ENCODE measurements at regions not wholly inside any gene's neighbourhood (a gene's known extent, or its start where the extent isn't known, plus 50 kb on each side); places are given as distances from the start of the nearest gene placed in this dataset.

DNA sequence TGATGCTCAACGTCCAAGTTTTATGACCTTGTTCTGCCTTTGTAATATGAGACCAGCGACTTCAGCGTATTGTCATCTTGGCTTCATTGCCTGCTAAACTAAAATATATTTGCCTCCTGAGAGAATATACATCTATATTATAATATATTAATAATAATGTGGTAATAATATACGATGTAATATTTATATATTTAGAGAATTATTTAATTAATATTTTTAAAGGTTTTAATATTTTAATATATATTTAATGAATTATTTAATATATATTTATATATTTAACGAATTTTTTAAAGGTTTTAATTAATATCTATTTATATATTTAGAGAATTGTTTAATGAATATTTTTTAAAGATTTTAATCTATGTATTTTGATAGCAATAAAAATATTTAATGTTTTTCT is 700.7 kb downstream of the TAF11L14 start:
- H4K20me1 ChIP-seq (ENCODE audit: control insufficient read depth, extremely low read depth, insufficient read depth, low read length): no peaks in the 10 kb centered on the region
- H3K4me1 ChIP-seq (ENCODE audit: control insufficient read depth, extremely low read depth, insufficient read depth, low read length): no peaks in the 10 kb centered on the region
- no peaks in the 10 kb centered on the region for H3K27me3 ChIP-seq (ENCODE audit: control insufficient read depth, extremely low read depth, insufficient read depth, low read length)
- H3K4me2 ChIP-seq (ENCODE audit: control insufficient read depth, extremely low read depth, insufficient read depth, low read depth, low read length): no peak overlapping the region
- no peak overlapping the region for H2AFZ ChIP-seq (ENCODE audit: control insufficient read depth, low read length)
- DNase-seq (ENCODE audit: low read depth, low spot score) (no peak), FAIRE-seq (no peak)
- no peak overlapping the region for H3K27ac ChIP-seq (ENCODE audit: control insufficient read depth, insufficient read depth, low read length)
- no peaks in the 10 kb centered on the region for H3K9me1 ChIP-seq (ENCODE audit: control insufficient read depth, extremely low read depth, insufficient read depth, low read length)
- no peak overlapping the region for H3K4me3 ChIP-seq (ENCODE audit: control insufficient read depth in 2 of 3, extremely low read depth in 1 of 3, insufficient read depth in 2 of 3, low read depth in 1 of 3, low read length in 3 of 3)
- H3K9me3 ChIP-seq (ENCODE audit: control insufficient read depth, low read depth, low read length): no peaks in the 10 kb centered on the region
- H3K9ac ChIP-seq (ENCODE audit: control insufficient read depth, extremely low read depth, insufficient read depth, low read length): no peak overlapping the region
- no peaks in the 10 kb centered on the region for H3K36me3 ChIP-seq (ENCODE audit: control insufficient read depth in 2 of 2, extremely low read depth in 1 of 2, insufficient read depth in 2 of 2, low read length in 2 of 2)
- dilution Hi-C loops (cut with MboI; ENCODE audit: extremely low pct_ligation_motif_present, low sequenced_read_pairs): no loop called here
- TF ChIP-seq EZH2 (IDR thresholded peaks at IDR 0.05; ENCODE audit: low read length): no peak
- TF ChIP-seq, protein P1, sequence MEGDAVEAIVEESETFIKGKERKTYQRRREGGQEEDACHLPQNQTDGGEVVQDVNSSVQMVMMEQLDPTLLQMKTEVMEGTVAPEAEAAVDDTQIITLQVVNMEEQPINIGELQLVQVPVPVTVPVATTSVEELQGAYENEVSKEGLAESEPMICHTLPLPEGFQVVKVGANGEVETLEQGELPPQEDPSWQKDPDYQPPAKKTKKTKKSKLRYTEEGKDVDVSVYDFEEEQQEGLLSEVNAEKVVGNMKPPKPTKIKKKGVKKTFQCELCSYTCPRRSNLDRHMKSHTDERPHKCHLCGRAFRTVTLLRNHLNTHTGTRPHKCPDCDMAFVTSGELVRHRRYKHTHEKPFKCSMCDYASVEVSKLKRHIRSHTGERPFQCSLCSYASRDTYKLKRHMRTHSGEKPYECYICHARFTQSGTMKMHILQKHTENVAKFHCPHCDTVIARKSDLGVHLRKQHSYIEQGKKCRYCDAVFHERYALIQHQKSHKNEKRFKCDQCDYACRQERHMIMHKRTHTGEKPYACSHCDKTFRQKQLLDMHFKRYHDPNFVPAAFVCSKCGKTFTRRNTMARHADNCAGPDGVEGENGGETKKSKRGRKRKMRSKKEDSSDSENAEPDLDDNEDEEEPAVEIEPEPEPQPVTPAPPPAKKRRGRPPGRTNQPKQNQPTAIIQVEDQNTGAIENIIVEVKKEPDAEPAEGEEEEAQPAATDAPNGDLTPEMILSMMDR (optimal IDR thresholded peaks at IDR 0.05 in 1 of 3, IDR thresholded peaks at IDR 0.05 in 1 of 3, conservative IDR thresholded peaks at IDR 0.05 in 1 of 3; ENCODE audit: extremely low read depth in 1 of 3, insufficient read depth in 2 of 3, low read length in 3 of 3): no peak
- H3K79me2 ChIP-seq (ENCODE audit: control insufficient read depth, insufficient read depth, low read length): no peaks in the 10 kb centered on the region

- FAIRE-seq: no peak
- dilution Hi-C loops (cut with MboI; ENCODE audit: extremely low pct_ligation_motif_present, low sequenced_read_pairs): no loop called here
- DNase-seq (ENCODE audit: low read depth, low spot score): no peak
- H3K27ac ChIP-seq (ENCODE audit: control insufficient read depth, insufficient read depth, low read length): no peak overlapping the region
- H2AFZ ChIP-seq (ENCODE audit: control insufficient read depth, low read length): no peak overlapping the region
- H3K27me3 ChIP-seq (ENCODE audit: control insufficient read depth, extremely low read depth, insufficient read depth, low read length): no peaks in the 10 kb centered on the region
- TF ChIP-seq, protein P1 (optimal IDR thresholded peaks at IDR 0.05 in 1 of 3, IDR thresholded peaks at IDR 0.05 in 1 of 3, conservative IDR thresholded peaks at IDR 0.05 in 1 of 3; ENCODE audit: extremely low read depth in 1 of 3, insufficient read depth in 2 of 3, low read length in 3 of 3): no peak
- TF ChIP-seq EZH2 (IDR thresholded peaks at IDR 0.05; ENCODE audit: low read length): no peak
- H3K9me1 ChIP-seq (ENCODE audit: control insufficient read depth, extremely low read depth, insufficient read depth, low read length): no peaks in the 10 kb centered on the region
- no peaks in the 10 kb centered on the region for H3K36me3 ChIP-seq (ENCODE audit: control insufficient read depth in 2 of 2, extremely low read depth in 1 of 2, insufficient read depth in 2 of 2, low read length in 2 of 2)
- no peaks in the 10 kb centered on the region for H3K4me1 ChIP-seq (ENCODE audit: control insufficient read depth, extremely low read depth, insufficient read depth, low read length)
- H3K79me2 ChIP-seq (ENCODE audit: control insufficient read depth, insufficient read depth, low read length): no peaks in the 10 kb centered on the region
- H3K4me3 ChIP-seq (ENCODE audit: control insufficient read depth in 2 of 3, extremely low read depth in 1 of 3, insufficient read depth in 2 of 3, low read depth in 1 of 3, low read length in 3 of 3): no peak overlapping the region
- H3K9me3 ChIP-seq (ENCODE audit: control insufficient read depth, low read depth, low read length): no peaks in the 10 kb centered on the region
- no peak overlapping the region for H3K9ac ChIP-seq (ENCODE audit: control insufficient read depth, extremely low read depth, insufficient read depth, low read length)
- H3K4me2 ChIP-seq (ENCODE audit: control insufficient read depth, extremely low read depth, insufficient read depth, low read depth, low read length): no peak overlapping the region
- no peaks in the 10 kb centered on the region for H4K20me1 ChIP-seq (ENCODE audit: control insufficient read depth, extremely low read depth, insufficient read depth, low read length)
Observed at GRCh38 chr5:18354828-18355227, 720.6 kb downstream of the TAF11L14 start.
